Dedifferentiated amniotic fluid mesenchymal stem cell (primary cell): ENCODE measurements at regions not wholly inside any gene's neighbourhood (a gene's known extent, or its start where the extent isn't known, plus 50 kb on each side); places are given as distances from the start of the nearest gene placed in this dataset.

Source experiments
- DNase-seq: peaks from one replicate; pipeline ENCODE4 v3.0.0-alpha.2; 2016; ENCODE audit errors: extremely low spot score

DNA sequence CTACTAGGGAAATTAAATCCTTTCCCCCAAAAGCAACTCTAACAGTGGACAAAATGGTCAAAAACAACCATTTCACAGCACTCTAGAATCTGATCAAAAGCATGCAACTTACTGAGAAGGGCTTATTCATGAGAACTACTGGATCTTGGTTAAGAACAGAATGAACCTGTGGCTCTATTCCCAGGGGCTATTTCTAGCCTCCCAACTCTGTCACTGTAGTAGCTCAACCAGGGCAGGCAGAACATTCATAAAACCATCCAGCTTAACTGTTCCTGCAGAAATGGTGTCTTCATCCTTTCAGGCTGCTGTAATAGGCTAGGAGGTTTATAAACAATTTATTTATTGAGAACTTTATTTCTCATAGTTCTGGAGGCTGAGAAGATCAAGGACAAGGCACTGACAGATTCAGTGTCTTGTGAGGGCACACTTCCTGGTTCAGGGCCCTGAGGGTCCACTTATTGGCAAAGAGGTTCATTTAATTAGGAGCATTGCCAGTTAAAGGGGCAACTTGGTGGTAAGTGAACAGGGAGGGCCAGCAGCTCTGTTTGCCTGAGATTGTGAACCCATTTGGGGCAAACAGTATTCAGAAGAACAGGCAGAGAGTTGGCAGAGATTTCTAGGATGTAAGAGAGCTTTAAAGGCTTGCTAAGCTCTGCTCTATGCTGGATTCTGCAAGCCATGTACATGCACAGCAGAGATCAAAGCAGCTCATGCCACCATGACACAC lies 238.5 kb upstream of the FBXL7 start:
- no peak for DNase-seq

- DNase-seq, result no peak
These were observed 239.4 kb upstream of the FBXL7 start for GRCh38 chr5:15260356-15261268.

DNA sequence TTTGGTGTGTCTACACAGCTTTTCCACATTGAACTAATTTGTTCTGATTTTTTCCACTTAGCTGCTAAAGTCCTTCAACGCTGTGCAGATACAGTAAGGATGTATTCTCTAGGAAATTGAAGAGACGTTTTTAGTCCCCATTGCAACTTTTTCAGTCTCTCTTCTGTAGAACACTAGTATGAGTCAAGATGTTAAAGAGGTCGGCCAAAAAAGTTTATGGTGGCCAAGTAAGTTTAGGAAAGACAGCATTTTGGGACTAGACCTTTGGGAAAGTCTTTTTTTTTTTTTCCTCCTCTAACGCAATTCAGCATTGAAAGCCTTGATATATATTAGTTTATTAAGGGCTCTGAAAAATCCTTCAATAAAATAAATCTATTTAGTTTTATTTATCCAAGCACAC lies 243.5 kb upstream of the FBXL7 start:
- DNase-seq, result no peak

DNA sequence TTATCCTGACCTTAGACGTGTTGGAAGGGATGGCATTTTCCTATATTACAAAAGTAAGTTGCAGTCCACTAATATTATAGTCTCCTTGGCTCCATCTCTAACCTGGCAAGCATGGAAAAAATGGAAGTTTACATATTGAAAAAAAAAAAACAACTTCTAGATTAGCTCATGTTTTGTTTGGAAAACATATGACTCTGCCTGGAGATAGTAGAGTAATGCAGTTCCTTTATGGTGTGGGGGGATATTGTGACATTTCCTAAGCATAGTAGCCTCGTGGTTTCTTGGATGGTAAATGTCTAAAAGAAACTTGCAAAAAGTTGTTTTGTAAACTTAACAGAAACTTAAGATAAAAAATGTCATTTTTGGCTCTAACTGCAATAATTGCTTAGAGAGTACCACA lies 244.4 kb upstream of the FBXL7 start:
- no peak for DNase-seq

- DNase-seq, result no peak
These were observed 245.4 kb upstream of the FBXL7 start for GRCh38 chr5:15254607-15255006.

- no peak for DNase-seq
These were observed 247.6 kb upstream of the FBXL7 start for GRCh38 chr5:15252331-15252730.

DNA sequence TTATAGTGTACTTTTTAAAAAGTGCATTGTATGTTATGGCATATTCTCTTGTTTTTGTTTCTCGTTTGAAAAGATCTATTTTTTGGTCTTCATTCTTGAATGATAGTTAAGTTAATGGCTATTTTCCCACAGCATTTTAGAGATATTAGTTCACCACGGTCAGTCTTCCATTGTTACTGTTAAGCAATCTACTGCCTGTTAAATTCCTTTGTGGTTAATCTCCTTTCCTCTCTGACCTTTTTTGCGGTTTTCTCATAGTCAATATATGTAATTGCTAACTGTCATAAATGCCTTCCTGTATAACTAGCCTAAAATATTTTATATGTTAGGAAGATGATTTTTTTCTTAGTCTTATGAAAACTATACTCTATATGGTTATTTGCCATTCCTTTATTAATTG lies 250.8 kb upstream of the FBXL7 start:
- no peak for DNase-seq

- no peak for DNase-seq
These were observed 251.2 kb upstream of the FBXL7 start for GRCh38 chr5:15248731-15249130.

DNA sequence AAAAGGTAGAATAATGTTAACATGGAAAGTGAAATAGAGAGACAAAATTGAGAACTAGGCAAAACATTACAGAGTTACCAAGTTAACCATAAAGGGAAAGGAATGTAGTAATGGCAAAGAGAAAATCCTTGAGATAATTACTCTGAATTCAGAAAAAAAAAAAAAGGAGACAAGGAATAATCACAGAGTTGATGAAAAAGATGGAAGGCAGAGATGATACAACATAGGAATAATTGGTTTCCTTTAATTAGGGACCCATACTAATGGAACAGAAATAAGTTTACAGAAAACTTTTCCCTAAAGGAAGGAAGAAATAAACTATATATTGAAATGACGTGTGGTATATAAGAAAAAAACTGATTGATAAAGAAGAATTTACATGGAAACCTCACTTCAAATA lies 254.1 kb upstream of the FBXL7 start:
- no peak for DNase-seq

GRCh38 chr5:15243301-15244020 lies 256.5 kb upstream of the FBXL7 start:
- DNase-seq, result no peak

GRCh38 chr5:15241216-15241821 lies 258.7 kb upstream of the FBXL7 start:
- DNase-seq, result no peak

GRCh38 chr5:15238006-15238405 lies 262.0 kb upstream of the FBXL7 start:
- no peak for DNase-seq

DNA sequence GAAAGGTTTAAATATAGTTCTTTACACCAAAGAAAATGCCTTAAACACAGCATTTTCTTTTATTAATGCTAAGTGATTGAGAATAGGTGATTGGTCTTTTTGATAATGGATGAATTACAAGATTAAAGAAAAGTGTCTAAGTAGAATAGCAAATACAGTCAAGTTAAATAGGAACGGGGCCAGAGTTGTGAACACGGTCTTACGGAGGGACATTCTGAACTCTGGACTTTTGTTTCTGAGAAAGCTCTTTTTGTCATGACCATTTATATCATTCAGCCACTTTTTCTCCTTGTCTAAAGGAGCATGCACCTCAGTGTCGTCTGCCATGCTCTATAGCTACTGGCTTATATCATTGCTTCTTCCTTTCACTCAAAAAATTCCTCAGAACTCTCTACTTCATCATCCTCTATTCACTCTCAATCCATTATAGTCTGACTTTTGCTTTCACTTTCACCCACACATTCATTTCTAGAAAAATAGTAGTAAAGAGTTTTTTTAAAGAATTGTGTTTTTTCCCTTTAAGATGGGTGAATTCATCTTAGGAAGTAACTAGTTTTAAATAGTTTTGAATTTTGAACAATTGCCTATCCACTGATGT lies 263.0 kb upstream of the FBXL7 start:
- no peak for DNase-seq

GRCh38 chr5:15234911-15235310 lies 265.1 kb upstream of the FBXL7 start:
- DNase-seq, result no peak

GRCh38 chr5:15234366-15234765 lies 265.6 kb upstream of the FBXL7 start:
- DNase-seq, result no peak

DNA sequence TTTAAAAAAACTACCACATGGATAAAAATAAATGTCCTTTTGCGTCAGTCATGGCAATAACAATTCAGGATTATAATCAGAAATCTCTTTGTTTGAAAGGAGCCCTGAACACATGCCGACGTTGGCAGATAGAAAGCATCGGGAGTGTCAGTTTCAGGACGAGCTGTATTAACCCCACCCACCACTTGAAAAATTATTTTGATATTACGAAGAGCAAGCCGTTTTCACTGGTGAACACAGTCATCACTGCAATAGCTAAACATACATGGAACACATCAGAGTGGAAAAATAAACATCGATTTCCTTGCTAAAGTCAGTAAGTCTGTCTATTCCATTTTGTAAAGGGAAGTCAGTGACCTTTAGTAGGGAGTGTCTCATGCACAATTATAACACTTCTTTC lies 266.4 kb upstream of the FBXL7 start:
- DNase-seq, result no peak

GRCh38 chr5:15222156-15222555 lies 277.8 kb upstream of the FBXL7 start:
- no peak for DNase-seq

DNA sequence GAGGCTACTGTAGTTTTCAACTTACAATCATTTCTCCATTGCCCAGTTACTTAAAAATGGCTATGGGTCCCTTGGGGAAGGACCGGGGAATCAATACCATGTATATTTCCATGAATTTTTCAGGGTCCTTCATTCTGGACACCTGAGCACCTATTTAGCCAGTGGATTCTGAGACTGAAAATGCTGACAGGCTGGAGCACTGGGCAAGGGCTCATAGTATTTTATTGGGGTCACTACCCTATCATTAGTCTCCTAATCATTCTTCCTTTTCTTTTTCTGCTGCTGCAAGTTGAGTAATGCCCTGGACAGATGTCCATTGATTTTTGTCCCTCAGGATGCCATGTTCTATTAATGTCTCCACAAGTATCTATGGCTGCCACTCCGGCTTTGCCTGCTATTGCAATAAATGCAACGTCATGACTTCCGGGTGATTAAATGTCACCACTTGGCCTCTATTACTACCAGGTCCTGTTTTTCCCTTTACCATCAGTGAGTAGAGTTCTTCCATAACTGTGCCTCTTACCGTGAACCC lies 279.3 kb upstream of the FBXL7 start:
- no peak for DNase-seq

DNA sequence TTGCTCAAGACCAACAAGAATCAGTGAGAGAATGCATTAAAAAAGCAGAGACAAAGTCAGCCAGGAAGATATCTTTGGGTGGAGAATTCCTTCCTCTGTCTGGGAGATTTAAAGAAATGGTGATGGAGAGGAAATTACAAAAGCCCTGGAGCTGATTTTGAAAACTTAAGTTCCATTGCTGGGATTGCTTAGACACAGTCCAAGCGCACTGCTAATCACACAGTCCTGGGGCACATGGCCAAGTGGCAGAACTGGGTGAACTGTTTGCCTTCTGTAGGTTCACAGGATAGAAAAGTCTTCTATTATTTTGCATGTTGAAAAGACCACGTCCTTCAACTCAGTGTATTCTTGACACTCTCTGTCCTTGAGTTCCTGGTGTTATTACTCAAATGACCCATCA lies 284.9 kb upstream of the FBXL7 start:
- DNase-seq, result no peak

DNA sequence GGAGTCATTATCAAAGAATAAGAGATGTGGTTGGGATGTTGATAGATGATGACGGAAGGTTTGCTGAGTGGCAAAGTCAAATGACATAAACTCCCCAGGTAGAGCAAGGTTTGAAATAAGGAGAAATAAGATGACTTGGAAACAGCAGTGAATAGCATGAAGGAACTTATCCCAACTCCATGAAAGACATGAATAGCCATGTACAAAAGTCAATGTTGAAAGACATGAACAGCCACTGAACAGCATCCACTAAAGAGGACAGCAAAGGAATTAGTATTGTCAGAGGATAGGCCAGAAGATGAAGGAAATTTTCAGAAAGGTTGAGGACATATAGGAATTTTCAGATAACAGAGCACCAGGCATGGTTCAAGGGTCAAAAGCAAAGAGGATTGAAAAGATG lies 286.0 kb upstream of the FBXL7 start:
- no peak for DNase-seq

GRCh38 chr5:15209053-15209762 lies 290.8 kb upstream of the FBXL7 start:
- no peak for DNase-seq
